NB4 (cell line): ENCODE measurements at regions not wholly inside any gene's neighbourhood (a gene's known extent, or its start where the extent isn't known, plus 50 kb on each side); places are given as distances from the start of the nearest gene placed in this dataset.

ENCODE experiments used
- DNase-seq: peaks from one replicate; pipeline ENCODE4 v3.0.0; 2010; ENCODE audit warnings: low read depth
- H3K4me3 ChIP-seq: one replicate; pipeline ENCODE4 v1.5.1; 2011; ENCODE audit warnings: mild to moderate bottlenecking, low read depth, low read length, moderate library complexity
- CTCF ChIP-seq: IDR thresholded peaks from one replicate; pipeline ENCODE4 v1.5.1; 2012; ENCODE audit warnings: low read depth, low read length
- MAX ChIP-seq: IDR thresholded peaks from 2 replicates; pipeline ENCODE4 v1.6.1; 2011; ENCODE audit warnings: low read depth, low read length
- MYC ChIP-seq: IDR thresholded peaks from 2 replicates; pipeline ENCODE4 v1.6.1; 2011; ENCODE audit warnings: low read depth, low read length
- POLR2A ChIP-seq: IDR thresholded peaks from 2 replicates; pipeline ENCODE4 v1.6.1; 2011; ENCODE audit warnings: mild to moderate bottlenecking; ENCODE audit not compliant: insufficient read length; ENCODE audit errors: extremely low read depth

- no peak for DNase-seq
- TF ChIP-seq POLR2A, result no peak
- no peak for TF ChIP-seq CTCF
- TF ChIP-seq MYC, result no peak
- no peak for TF ChIP-seq MAX
These were observed 61.2 kb upstream of the ARHGAP20 start for GRCh38 chr11:110773442-110773841.

GRCh38 chr11:110772863-110773262 is 60.6 kb upstream of the ARHGAP20 start:
- DNase-seq, result no peak
- TF ChIP-seq MYC, result no peak
- no peak for TF ChIP-seq POLR2A
- TF ChIP-seq MAX, result no peak
- no peak for TF ChIP-seq CTCF
- no peak overlapping the region for H3K4me3 ChIP-seq

More at GRCh38 chr11:110773442-110773841, 61.2 kb upstream of the ARHGAP20 start:
- no peak overlapping the region for H3K4me3 ChIP-seq

GRCh38 chr11:110766316-110766715 is 54.1 kb upstream of the ARHGAP20 start:
- no peak for DNase-seq
- TF ChIP-seq POLR2A, result no peak
- no peak for TF ChIP-seq MYC
- no peak for TF ChIP-seq MAX
- no peak for TF ChIP-seq CTCF
- H3K4me3 ChIP-seq, result no peak overlapping the region

- TF ChIP-seq CTCF (no peak), MYC (no peak), MAX (no peak), POLR2A (no peak)
- DNase-seq, result no peak
- no peak overlapping the region for H3K4me3 ChIP-seq
These were observed 52.2 kb upstream of the ARHGAP20 start for GRCh38 chr11:110764485-110764884.

GRCh38 chr11:110763249-110764011 is 51.2 kb upstream of the ARHGAP20 start:
- H3K4me3 ChIP-seq, result no peak overlapping the region
- TF ChIP-seq CTCF (no peak), POLR2A (no peak), MAX (no peak), MYC (no peak)
- no peak for DNase-seq
